ENCODE measurements at regions not wholly inside any gene's neighbourhood (a gene's known extent, or its start where the extent isn't known, plus 50 kb on each side); places are given as distances from the start of the nearest gene placed in this dataset.

- DNase-seq (ENCODE audit: low spot score), result no peak
Measured at GRCh38 chr12:124489915-124490583, 77.4 kb downstream of the NCOR2 start.

- no peak for DNase-seq (ENCODE audit: low spot score)
Measured at GRCh38 chr12:124489220-124489619, 78.2 kb downstream of the NCOR2 start.

- no peak for DNase-seq (ENCODE audit: low spot score)
Measured at GRCh38 chr12:124488520-124488919, 78.9 kb downstream of the NCOR2 start.

- no peak for DNase-seq (ENCODE audit: low spot score)
Measured at GRCh38 chr12:124487834-124488165, 79.6 kb downstream of the NCOR2 start.

GRCh38 chr12:124487066-124487833 lies 80.2 kb downstream of the NCOR2 start:
- DNase-seq (ENCODE audit: low spot score), result peak; percentile 72

- no peak for DNase-seq (ENCODE audit: low spot score)
Measured at GRCh38 chr12:124486346-124486963, 81.0 kb downstream of the NCOR2 start.

- no peak for DNase-seq (ENCODE audit: low spot score)
Measured at GRCh38 chr12:124485371-124485770, 82.0 kb downstream of the NCOR2 start.

GRCh38 chr12:124484526-124484953 lies 82.9 kb downstream of the NCOR2 start:
- no peak for DNase-seq (ENCODE audit: low spot score)

GRCh38 chr12:124484067-124484466 lies 83.3 kb downstream of the NCOR2 start:
- no peak for DNase-seq (ENCODE audit: low spot score)

GRCh38 chr12:124482901-124483799 lies 84.3 kb downstream of the NCOR2 start:
- no peak for DNase-seq (ENCODE audit: low spot score)

- DNase-seq (ENCODE audit: low spot score), result no peak
Measured at GRCh38 chr12:124482567-124482893, 84.9 kb downstream of the NCOR2 start.

- DNase-seq (ENCODE audit: low spot score), result no peak
Measured at GRCh38 chr12:124481772-124482566, 85.4 kb downstream of the NCOR2 start.

GRCh38 chr12:124481257-124481750 lies 86.1 kb downstream of the NCOR2 start:
- no peak for DNase-seq (ENCODE audit: low spot score)

- DNase-seq (ENCODE audit: low spot score), result no peak
Measured at GRCh38 chr12:124480469-124481256, 86.7 kb downstream of the NCOR2 start.

- no peak for DNase-seq (ENCODE audit: low spot score)
Measured at GRCh38 chr12:124479680-124480468, 87.5 kb downstream of the NCOR2 start.

GRCh38 chr12:124478985-124479645 lies 88.3 kb downstream of the NCOR2 start:
- DNase-seq (ENCODE audit: low spot score), result no peak

- no peak for DNase-seq (ENCODE audit: low spot score)
Measured at GRCh38 chr12:124478416-124478815, 89.0 kb downstream of the NCOR2 start.

GRCh38 chr12:124477107-124477915 lies 90.1 kb downstream of the NCOR2 start:
- no peak for DNase-seq (ENCODE audit: low spot score)
